ENCODE measurements at regions not wholly inside any gene's neighbourhood (a gene's known extent, or its start where the extent isn't known, plus 50 kb on each side); places are given as distances from the start of the nearest gene placed in this dataset.

GRCh38 chr22:48299124-48299523, 1528.5 kb downstream of the BRD1 start:
- in situ Hi-C loops (cut with HindIII; ENCODE audit: extremely low pct_ligation_motif_present, low pct_unique_long_range_greater_than_20kb) (no loop called here), intact Hi-C loops (cut with micrococcal nuclease; ENCODE audit: unreplicated experiment) (no loop called here)
- ChIA-PET POLR2A (no interaction called here), CTCF (ENCODE audit: low intra/inter-chr PET ratio, low total read pairs) (no interaction called here)
- Histone ChIP-seq H4K20me1 (ENCODE audit: insufficient read depth, low read length) (no peaks in the 10 kb centered on the region), H3K4me3 (replicated peaks in 1 of 3; ENCODE audit: insufficient read depth in 1 of 3, low read depth in 2 of 3, low read length in 3 of 3) (no peak overlapping the region), H3K27me3 (ENCODE audit: control insufficient read depth in 1 of 2, insufficient read depth in 2 of 2, low read length in 2 of 2) (peaks cover 6 to 51% of the 10 kb centered on the region in 2 experiments), H3K4me1 (ENCODE audit: insufficient read depth, low read length) (no peaks in the 10 kb centered on the region), H3K36me3 (replicated peaks in 1 of 2; ENCODE audit: control insufficient read depth in 1 of 2, insufficient read depth in 2 of 2, low read length in 2 of 2) (no peaks in the 10 kb centered on the region), H3K4me2 (ENCODE audit: low read depth, low read length) (no peak overlapping the region), H3K27ac (ENCODE audit: extremely low read length, insufficient read depth, low read length) (no peak overlapping the region), H2AFZ (ENCODE audit: low read length) (no peak overlapping the region), H3K9ac (ENCODE audit: insufficient read depth, low read depth, low read length) (no peak overlapping the region), H3K9me3 (ENCODE audit: low read length) (no peaks in the 10 kb centered on the region), H3K79me2 (ENCODE audit: insufficient read depth, low read length) (no peaks in the 10 kb centered on the region)
- TF ChIP-seq HOXA5 (CRISPR knock-in tag; IDR thresholded peaks at IDR 0.05) (no peak), ZNF260 (CRISPR knock-in tag; IDR thresholded peaks at IDR 0.05; ENCODE audit: borderline replicate concordance, low read depth) (no peak), AGO1 (IDR thresholded peaks at IDR 0.05; ENCODE audit: low read depth, low read length, poor library complexity, severe bottlenecking) (no peak), ARNT (IDR thresholded peaks at IDR 0.05) (no peak), ZNF530 (CRISPR knock-in tag; IDR thresholded peaks at IDR 0.05; ENCODE audit: low read depth) (no peak), ZHX1 (CRISPR knock-in tag; IDR thresholded peaks at IDR 0.05; ENCODE audit: low read depth) (no peak), ZNF749 (CRISPR knock-in tag; IDR thresholded peaks at IDR 0.05; ENCODE audit: borderline replicate concordance) (no peak), LRRFIP1 (CRISPR knock-in tag; conservative IDR thresholded peaks at IDR 0.05) (no peak), STAG1 (CRISPR knock-in tag; IDR thresholded peaks at IDR 0.05) (no peak), ZNF205 (CRISPR knock-in tag; IDR thresholded peaks at IDR 0.05) (no peak), ZNF207 (IDR thresholded peaks at IDR 0.05; ENCODE audit: borderline replicate concordance) (no peak), ZMYM3 (CRISPR knock-in tag; IDR thresholded peaks at IDR 0.05) (no peak), SMC3 (IDR thresholded peaks at IDR 0.05; ENCODE audit: low read length) (no peak)
- TF ChIP-seq, protein P1, sequence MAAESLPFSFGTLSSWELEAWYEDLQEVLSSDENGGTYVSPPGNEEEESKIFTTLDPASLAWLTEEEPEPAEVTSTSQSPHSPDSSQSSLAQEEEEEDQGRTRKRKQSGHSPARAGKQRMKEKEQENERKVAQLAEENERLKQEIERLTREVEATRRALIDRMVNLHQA (CRISPR knock-in tag; IDR thresholded peaks at IDR 0.05) = no peak
- TF ChIP-seq, protein P2, sequence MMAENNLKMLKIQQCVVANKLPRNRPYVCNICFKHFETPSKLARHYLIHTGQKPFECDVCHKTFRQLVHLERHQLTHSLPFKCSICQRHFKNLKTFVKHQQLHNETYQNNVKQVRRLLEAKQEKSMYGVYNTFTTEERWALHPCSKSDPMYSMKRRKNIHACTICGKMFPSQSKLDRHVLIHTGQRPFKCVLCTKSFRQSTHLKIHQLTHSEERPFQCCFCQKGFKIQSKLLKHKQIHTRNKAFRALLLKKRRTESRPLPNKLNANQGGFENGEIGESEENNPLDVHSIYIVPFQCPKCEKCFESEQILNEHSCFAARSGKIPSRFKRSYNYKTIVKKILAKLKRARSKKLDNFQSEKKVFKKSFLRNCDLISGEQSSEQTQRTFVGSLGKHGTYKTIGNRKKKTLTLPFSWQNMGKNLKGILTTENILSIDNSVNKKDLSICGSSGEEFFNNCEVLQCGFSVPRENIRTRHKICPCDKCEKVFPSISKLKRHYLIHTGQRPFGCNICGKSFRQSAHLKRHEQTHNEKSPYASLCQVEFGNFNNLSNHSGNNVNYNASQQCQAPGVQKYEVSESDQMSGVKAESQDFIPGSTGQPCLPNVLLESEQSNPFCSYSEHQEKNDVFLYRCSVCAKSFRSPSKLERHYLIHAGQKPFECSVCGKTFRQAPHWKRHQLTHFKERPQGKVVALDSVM (CRISPR knock-in tag; IDR thresholded peaks at IDR 0.05) = no peak
- TF ChIP-seq, protein P3, sequence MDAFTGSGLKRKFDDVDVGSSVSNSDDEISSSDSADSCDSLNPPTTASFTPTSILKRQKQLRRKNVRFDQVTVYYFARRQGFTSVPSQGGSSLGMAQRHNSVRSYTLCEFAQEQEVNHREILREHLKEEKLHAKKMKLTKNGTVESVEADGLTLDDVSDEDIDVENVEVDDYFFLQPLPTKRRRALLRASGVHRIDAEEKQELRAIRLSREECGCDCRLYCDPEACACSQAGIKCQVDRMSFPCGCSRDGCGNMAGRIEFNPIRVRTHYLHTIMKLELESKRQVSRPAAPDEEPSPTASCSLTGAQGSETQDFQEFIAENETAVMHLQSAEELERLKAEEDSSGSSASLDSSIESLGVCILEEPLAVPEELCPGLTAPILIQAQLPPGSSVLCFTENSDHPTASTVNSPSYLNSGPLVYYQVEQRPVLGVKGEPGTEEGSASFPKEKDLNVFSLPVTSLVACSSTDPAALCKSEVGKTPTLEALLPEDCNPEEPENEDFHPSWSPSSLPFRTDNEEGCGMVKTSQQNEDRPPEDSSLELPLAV (CRISPR knock-in tag; conservative IDR thresholded peaks at IDR 0.05; ENCODE audit: low read depth) = no peak
- ATAC-seq (no peak), DNase-seq (ENCODE audit: low spot score) (no peak), FAIRE-seq (no peak)
- WGBS (ENCODE audit: low lambda C conversion rate) = 5% methylated on average over 5 of the region's 8 CpGs
- BruUV-seq (replicated peaks) = no TSS peak

All from HepG2 (cell line).